ENCODE measurements at regions not wholly inside any gene's neighbourhood (a gene's known extent, or its start where the extent isn't known, plus 50 kb on each side); places are given as distances from the start of the nearest gene placed in this dataset.

DNA sequence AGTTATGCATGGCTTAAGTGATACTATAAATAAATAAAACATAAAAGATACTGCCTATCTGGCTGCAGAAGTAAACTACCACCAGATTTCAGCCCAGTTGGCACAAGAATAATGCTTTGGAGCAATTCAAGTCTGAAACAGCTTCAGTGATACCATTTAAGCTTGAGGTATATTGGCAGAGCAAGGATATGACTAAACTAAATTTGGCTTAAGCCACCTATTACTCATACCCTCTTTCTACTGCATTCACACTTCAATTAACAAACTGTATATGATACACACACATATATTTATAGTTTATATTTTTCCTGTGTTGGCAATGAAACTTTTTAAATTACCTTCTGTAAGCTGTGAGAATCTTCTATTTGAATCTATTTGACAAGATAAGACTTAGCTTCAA is 431.9 kb downstream of the ANXA1 start:
- DNase-seq (no peak), ATAC-seq (ENCODE audit: insufficient read depth, low read depth) (no peak)
- Histone ChIP-seq H3K4me3 (ENCODE audit: low read depth in 1 of 2, low read length in 2 of 2) (no peak overlapping the region), H4K20me1 (ENCODE audit: insufficient read depth, low read length) (no peaks in the 10 kb centered on the region), H3K79me2 (ENCODE audit: insufficient read depth, low read length) (no peaks in the 10 kb centered on the region), H3K36me3 (ENCODE audit: insufficient read depth, low read length) (no peaks in the 10 kb centered on the region), H3K4me1 (ENCODE audit: insufficient read depth, low read length) (no peaks in the 10 kb centered on the region), H3K9me3 (ENCODE audit: insufficient read depth, low read length, severe bottlenecking) (no peaks in the 10 kb centered on the region), H3K27ac (ENCODE audit: low read length) (no peak overlapping the region), H3K9ac (ENCODE audit: low read depth, low read length) (no peak overlapping the region), H3K27me3 (ENCODE audit: insufficient read depth, low read length, poor library complexity) (no peaks in the 10 kb centered on the region), H2AFZ (ENCODE audit: low read depth, low read length) (no peak overlapping the region), H3K4me2 (ENCODE audit: insufficient read depth, low read length) (no peak overlapping the region)
- TF ChIP-seq EZH2 (IDR thresholded peaks at IDR 0.05; ENCODE audit: borderline replicate concordance, low read depth, low read length, severe bottlenecking): no peak
- TF ChIP-seq, protein P1, sequence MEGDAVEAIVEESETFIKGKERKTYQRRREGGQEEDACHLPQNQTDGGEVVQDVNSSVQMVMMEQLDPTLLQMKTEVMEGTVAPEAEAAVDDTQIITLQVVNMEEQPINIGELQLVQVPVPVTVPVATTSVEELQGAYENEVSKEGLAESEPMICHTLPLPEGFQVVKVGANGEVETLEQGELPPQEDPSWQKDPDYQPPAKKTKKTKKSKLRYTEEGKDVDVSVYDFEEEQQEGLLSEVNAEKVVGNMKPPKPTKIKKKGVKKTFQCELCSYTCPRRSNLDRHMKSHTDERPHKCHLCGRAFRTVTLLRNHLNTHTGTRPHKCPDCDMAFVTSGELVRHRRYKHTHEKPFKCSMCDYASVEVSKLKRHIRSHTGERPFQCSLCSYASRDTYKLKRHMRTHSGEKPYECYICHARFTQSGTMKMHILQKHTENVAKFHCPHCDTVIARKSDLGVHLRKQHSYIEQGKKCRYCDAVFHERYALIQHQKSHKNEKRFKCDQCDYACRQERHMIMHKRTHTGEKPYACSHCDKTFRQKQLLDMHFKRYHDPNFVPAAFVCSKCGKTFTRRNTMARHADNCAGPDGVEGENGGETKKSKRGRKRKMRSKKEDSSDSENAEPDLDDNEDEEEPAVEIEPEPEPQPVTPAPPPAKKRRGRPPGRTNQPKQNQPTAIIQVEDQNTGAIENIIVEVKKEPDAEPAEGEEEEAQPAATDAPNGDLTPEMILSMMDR (IDR thresholded peaks at IDR 0.05; ENCODE audit: borderline replicate concordance, extremely low read depth, low read length, poor library complexity, severe bottlenecking): no peak

DNA sequence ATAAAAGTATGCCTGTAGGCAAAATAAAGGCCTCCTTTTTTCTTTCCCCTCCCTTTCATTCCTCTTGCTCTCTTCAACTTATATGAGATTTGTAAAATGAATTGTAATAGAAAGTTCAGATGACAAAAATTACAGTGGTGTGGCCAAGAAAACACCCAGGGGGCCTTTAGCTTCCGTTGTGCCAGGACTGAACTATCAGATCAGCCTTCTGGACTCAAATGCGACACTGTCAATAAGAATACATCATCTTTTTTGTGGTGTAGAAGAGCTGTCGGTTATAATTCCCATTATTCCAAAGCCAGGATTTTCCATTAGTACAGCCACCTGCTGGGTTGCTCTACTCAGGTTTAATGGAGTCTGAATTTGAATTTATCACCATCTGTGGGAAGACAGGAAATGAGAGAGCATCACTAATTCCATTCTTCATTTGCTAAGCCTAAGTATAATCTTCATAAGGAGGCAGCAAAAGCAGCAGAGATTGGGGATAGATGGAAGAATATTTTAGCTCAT is 443.4 kb downstream of the ANXA1 start:
- no peaks in the 10 kb centered on the region for H4K20me1 ChIP-seq (ENCODE audit: insufficient read depth, low read length)
- no peak for TF ChIP-seq EZH2 (IDR thresholded peaks at IDR 0.05; ENCODE audit: borderline replicate concordance, low read depth, low read length, severe bottlenecking)
- TF ChIP-seq, protein P1 (IDR thresholded peaks at IDR 0.05; ENCODE audit: borderline replicate concordance, extremely low read depth, low read length, poor library complexity, severe bottlenecking): no peak
- ATAC-seq (ENCODE audit: insufficient read depth, low read depth): no peak
- no peak overlapping the region for H2AFZ ChIP-seq (ENCODE audit: low read depth, low read length)
- H3K27me3 ChIP-seq (ENCODE audit: insufficient read depth, low read length, poor library complexity): no peaks in the 10 kb centered on the region
- DNase-seq: no peak
- no peak overlapping the region for H3K4me2 ChIP-seq (ENCODE audit: insufficient read depth, low read length)
- H3K9ac ChIP-seq (ENCODE audit: low read depth, low read length): no peak overlapping the region
- H3K36me3 ChIP-seq (ENCODE audit: insufficient read depth, low read length): no peaks in the 10 kb centered on the region
- no peak overlapping the region for H3K27ac ChIP-seq (ENCODE audit: low read length)
- H3K4me3 ChIP-seq (ENCODE audit: low read depth in 1 of 2, low read length in 2 of 2): no peak overlapping the region
- no peaks in the 10 kb centered on the region for H3K79me2 ChIP-seq (ENCODE audit: insufficient read depth, low read length)
- no peaks in the 10 kb centered on the region for H3K9me3 ChIP-seq (ENCODE audit: insufficient read depth, low read length, severe bottlenecking)
- H3K4me1 ChIP-seq (ENCODE audit: insufficient read depth, low read length): no peaks in the 10 kb centered on the region

DNA sequence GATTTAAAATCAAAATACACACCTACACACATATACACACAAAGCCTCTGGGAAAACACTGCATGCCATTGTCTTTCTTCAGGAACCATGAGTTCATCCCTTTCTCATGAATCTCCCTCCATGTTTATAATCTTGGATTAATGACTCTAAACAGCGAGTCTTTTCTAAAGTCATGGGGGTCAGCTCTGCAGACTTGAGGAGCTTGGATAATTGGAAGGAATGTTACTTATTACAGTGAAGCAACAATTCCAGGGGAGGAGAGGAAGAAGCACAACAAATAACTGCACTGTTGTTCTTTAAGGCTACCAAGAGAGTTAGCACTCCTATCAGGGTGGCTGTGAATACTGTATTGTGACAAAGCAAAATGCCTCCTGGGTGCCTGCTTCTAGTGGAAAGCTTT is 444.7 kb downstream of the ANXA1 start:
- H3K27me3 ChIP-seq (ENCODE audit: insufficient read depth, low read length, poor library complexity): no peaks in the 10 kb centered on the region
- no peak for DNase-seq
- H3K9ac ChIP-seq (ENCODE audit: low read depth, low read length): no peak overlapping the region
- TF ChIP-seq, protein P1 (IDR thresholded peaks at IDR 0.05; ENCODE audit: borderline replicate concordance, extremely low read depth, low read length, poor library complexity, severe bottlenecking): no peak
- no peak for TF ChIP-seq EZH2 (IDR thresholded peaks at IDR 0.05; ENCODE audit: borderline replicate concordance, low read depth, low read length, severe bottlenecking)
- no peaks in the 10 kb centered on the region for H4K20me1 ChIP-seq (ENCODE audit: insufficient read depth, low read length)
- no peaks in the 10 kb centered on the region for H3K79me2 ChIP-seq (ENCODE audit: insufficient read depth, low read length)
- no peak for ATAC-seq (ENCODE audit: insufficient read depth, low read depth)
- H2AFZ ChIP-seq (ENCODE audit: low read depth, low read length): no peak overlapping the region
- H3K4me1 ChIP-seq (ENCODE audit: insufficient read depth, low read length): no peaks in the 10 kb centered on the region
- H3K4me2 ChIP-seq (ENCODE audit: insufficient read depth, low read length): no peak overlapping the region
- H3K4me3 ChIP-seq (ENCODE audit: low read depth in 1 of 2, low read length in 2 of 2): no peak overlapping the region
- H3K9me3 ChIP-seq (ENCODE audit: insufficient read depth, low read length, severe bottlenecking): no peaks in the 10 kb centered on the region
- no peak overlapping the region for H3K27ac ChIP-seq (ENCODE audit: low read length)
- no peaks in the 10 kb centered on the region for H3K36me3 ChIP-seq (ENCODE audit: insufficient read depth, low read length)

DNA sequence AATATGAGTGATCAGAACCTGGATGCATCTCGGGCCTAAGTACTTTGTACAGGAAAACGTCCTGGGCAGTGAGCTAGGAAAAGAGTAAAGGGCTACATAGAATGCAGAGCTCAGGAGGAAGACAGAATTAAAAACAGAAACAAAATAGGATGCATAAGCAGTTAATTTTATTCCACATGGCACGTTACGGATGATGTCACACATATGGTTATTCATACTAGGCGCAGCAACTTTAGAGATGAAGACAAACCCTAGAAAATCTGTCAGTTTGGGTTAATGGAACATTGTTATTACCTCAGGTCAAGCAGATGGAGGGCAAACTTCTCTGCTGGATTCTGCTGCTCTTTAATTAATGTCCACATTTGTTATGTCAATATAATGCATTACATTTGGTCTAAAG is 445.4 kb downstream of the ANXA1 start:
- DNase-seq (no peak), ATAC-seq (ENCODE audit: insufficient read depth, low read depth) (no peak)
- Histone ChIP-seq H3K4me3 (ENCODE audit: low read depth in 1 of 2, low read length in 2 of 2) (no peak overlapping the region), H3K9ac (ENCODE audit: low read depth, low read length) (no peak overlapping the region), H3K27me3 (ENCODE audit: insufficient read depth, low read length, poor library complexity) (no peaks in the 10 kb centered on the region), H3K79me2 (ENCODE audit: insufficient read depth, low read length) (no peaks in the 10 kb centered on the region), H3K36me3 (ENCODE audit: insufficient read depth, low read length) (no peaks in the 10 kb centered on the region), H4K20me1 (ENCODE audit: insufficient read depth, low read length) (no peaks in the 10 kb centered on the region), H3K4me2 (ENCODE audit: insufficient read depth, low read length) (no peak overlapping the region), H3K9me3 (ENCODE audit: insufficient read depth, low read length, severe bottlenecking) (no peaks in the 10 kb centered on the region), H3K27ac (ENCODE audit: low read length) (no peak overlapping the region), H2AFZ (ENCODE audit: low read depth, low read length) (no peak overlapping the region), H3K4me1 (ENCODE audit: insufficient read depth, low read length) (no peaks in the 10 kb centered on the region)
- TF ChIP-seq, protein P1 (IDR thresholded peaks at IDR 0.05; ENCODE audit: borderline replicate concordance, extremely low read depth, low read length, poor library complexity, severe bottlenecking): no peak
- no peak for TF ChIP-seq EZH2 (IDR thresholded peaks at IDR 0.05; ENCODE audit: borderline replicate concordance, low read depth, low read length, severe bottlenecking)
